ENCODE measurements at regions not wholly inside any gene's neighbourhood (a gene's known extent, or its start where the extent isn't known, plus 50 kb on each side); places are given as distances from the start of the nearest gene placed in this dataset.

DNA sequence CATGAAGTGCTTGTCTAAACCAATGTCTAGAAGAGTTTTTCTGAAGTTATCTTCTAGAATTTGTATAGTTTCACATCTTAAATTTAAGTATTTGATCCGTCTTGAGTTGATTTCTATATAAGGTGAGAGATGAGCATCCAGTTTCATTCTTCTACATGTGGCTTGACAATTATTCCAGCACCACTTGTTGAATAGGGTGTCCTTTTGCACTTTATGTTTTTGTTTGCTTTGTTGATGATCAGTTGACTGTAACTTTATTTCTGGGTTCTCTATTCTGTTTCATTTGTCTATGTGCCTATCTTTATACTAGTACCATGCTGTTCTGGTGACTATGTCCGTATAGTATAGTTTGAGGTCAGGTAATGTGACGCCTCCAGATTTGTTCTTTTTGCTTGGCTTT, 426.6 kb upstream of the CHRM2 start:
- TF ChIP-seq, protein P1, sequence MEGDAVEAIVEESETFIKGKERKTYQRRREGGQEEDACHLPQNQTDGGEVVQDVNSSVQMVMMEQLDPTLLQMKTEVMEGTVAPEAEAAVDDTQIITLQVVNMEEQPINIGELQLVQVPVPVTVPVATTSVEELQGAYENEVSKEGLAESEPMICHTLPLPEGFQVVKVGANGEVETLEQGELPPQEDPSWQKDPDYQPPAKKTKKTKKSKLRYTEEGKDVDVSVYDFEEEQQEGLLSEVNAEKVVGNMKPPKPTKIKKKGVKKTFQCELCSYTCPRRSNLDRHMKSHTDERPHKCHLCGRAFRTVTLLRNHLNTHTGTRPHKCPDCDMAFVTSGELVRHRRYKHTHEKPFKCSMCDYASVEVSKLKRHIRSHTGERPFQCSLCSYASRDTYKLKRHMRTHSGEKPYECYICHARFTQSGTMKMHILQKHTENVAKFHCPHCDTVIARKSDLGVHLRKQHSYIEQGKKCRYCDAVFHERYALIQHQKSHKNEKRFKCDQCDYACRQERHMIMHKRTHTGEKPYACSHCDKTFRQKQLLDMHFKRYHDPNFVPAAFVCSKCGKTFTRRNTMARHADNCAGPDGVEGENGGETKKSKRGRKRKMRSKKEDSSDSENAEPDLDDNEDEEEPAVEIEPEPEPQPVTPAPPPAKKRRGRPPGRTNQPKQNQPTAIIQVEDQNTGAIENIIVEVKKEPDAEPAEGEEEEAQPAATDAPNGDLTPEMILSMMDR (IDR thresholded peaks at IDR 0.05; ENCODE audit: low read length) = no peak
- no peak for TF ChIP-seq EZH2 (IDR thresholded peaks at IDR 0.05; ENCODE audit: borderline replicate concordance, low read length)

Measured in OCI-LY1 (cell line).